GM10266 (cell line): ENCODE measurements at regions not wholly inside any gene's neighbourhood (a gene's known extent, or its start where the extent isn't known, plus 50 kb on each side); places are given as distances from the start of the nearest gene placed in this dataset.
"Not testable (repeated sequence)": the region's sequence is repeated elsewhere in the genome, so short reads cannot be mapped to it uniquely, and the experiment has no call there.

Experiments
- DNase-seq: peaks from one replicate; pipeline ENCODE4 v3.0.0; 2012; ENCODE audit errors: extremely low spot score
- CTCF ChIP-seq: IDR thresholded peaks from 2 replicates; pipeline ENCODE4 v1.5.1; 2012; ENCODE audit warnings: mild to moderate bottlenecking, low read depth; ENCODE audit not compliant: control insufficient read depth, insufficient read depth; ENCODE audit errors: missing control alignments

- no peak for TF ChIP-seq CTCF
Observed at GRCh38 chr4:30028826-30029225, 691.3 kb upstream of the PCDH7 start.

GRCh38 chr4:30056016-30056766, 664.0 kb upstream of the PCDH7 start:
- no peak for DNase-seq
- no peak for TF ChIP-seq CTCF

More at GRCh38 chr4:30028826-30029225, 691.3 kb upstream of the PCDH7 start:
- no peak for DNase-seq

- no peak for TF ChIP-seq CTCF
- DNase-seq, result no peak
Observed at GRCh38 chr4:30068234-30068633, 651.9 kb upstream of the PCDH7 start.

- no peak for DNase-seq
- no peak for TF ChIP-seq CTCF
Observed at GRCh38 chr4:30073011-30073710, 647.0 kb upstream of the PCDH7 start.

- DNase-seq, result not testable (repeated sequence)
Observed at GRCh38 chr4:30092420-30093128, 627.6 kb upstream of the PCDH7 start.

- DNase-seq, result no peak
- no peak for TF ChIP-seq CTCF
Observed at GRCh38 chr4:30094887-30095286, 625.3 kb upstream of the PCDH7 start.

GRCh38 chr4:30103455-30103854, 616.7 kb upstream of the PCDH7 start:
- TF ChIP-seq CTCF, result no peak
- DNase-seq, result no peak
